ENCODE measurements at regions not wholly inside any gene's neighbourhood (a gene's known extent, or its start where the extent isn't known, plus 50 kb on each side); places are given as distances from the start of the nearest gene placed in this dataset.
"Not testable (repeated sequence)": the region's sequence is repeated elsewhere in the genome, so short reads cannot be mapped to it uniquely, and the experiment has no call there.

DNA sequence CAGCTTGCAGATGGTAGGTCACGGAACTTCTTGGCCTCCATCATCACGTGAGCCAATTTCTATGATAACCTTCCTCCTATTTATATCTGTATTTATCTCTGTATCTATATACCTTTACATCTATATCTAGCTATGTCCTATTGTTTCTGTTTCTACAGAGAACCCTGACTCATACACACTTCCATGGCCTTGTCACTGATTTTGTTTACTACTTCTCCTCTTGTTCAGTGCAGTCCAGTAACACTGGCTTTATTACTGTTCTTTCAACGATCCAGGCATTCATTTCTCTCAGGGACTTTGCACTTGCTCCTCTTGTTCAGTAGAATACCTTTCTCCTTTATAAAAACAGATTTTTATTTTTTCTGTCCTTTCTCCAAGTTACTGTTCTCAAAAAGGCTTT lies 937.0 kb upstream of the ALCAM start:
- Histone ChIP-seq H3K36me3 (ENCODE audit: insufficient read depth in 1 of 2, low read depth in 1 of 2) (no peaks in the 10 kb centered on the region), H3K9me3 (no peaks in the 10 kb centered on the region), H3K4me3 (no peak overlapping the region), H3K4me1 (no peaks in the 10 kb centered on the region), H3K27me3 (ENCODE audit: insufficient read depth in 3 of 3, low read length in 2 of 3) (no peaks in the 10 kb centered on the region), H3K27ac (no peak overlapping the region)
- DNase-seq (no peak), ATAC-seq (no peak)
- TF ChIP-seq, protein P1, sequence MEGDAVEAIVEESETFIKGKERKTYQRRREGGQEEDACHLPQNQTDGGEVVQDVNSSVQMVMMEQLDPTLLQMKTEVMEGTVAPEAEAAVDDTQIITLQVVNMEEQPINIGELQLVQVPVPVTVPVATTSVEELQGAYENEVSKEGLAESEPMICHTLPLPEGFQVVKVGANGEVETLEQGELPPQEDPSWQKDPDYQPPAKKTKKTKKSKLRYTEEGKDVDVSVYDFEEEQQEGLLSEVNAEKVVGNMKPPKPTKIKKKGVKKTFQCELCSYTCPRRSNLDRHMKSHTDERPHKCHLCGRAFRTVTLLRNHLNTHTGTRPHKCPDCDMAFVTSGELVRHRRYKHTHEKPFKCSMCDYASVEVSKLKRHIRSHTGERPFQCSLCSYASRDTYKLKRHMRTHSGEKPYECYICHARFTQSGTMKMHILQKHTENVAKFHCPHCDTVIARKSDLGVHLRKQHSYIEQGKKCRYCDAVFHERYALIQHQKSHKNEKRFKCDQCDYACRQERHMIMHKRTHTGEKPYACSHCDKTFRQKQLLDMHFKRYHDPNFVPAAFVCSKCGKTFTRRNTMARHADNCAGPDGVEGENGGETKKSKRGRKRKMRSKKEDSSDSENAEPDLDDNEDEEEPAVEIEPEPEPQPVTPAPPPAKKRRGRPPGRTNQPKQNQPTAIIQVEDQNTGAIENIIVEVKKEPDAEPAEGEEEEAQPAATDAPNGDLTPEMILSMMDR (IDR thresholded peaks at IDR 0.05): no peak
- intact Hi-C loops (cut with DNase I): no loop called here
- 78 to 90% (median 89%) methylated on average over 3 of the region's 3 CpGs for WGBS, 3 donors

DNA sequence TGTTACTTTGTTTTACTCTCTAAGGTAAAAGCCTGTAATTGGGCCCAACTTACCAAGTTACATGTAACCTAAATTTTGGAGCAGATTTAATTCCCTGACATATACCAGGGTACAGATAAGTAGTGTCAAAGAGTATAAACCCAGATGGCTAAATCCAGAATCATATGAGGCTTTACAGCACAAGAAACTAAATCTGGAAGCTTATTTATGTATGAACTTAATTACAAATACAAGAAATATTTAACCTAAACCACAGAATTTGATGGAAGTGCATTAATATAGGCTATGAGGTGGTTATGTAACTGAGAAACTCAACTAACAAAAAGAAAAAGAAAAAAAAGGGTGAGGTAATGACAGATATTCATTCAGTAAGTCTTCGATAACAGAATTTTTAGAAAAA lies 930.2 kb upstream of the ALCAM start:
- Histone ChIP-seq H3K36me3 (ENCODE audit: insufficient read depth in 1 of 2, low read depth in 1 of 2) (no peaks in the 10 kb centered on the region), H3K27ac (no peak overlapping the region), H3K9me3 (no peaks in the 10 kb centered on the region), H3K4me3 (no peak overlapping the region), H3K4me1 (no peaks in the 10 kb centered on the region), H3K27me3 (ENCODE audit: insufficient read depth in 3 of 3, low read length in 2 of 3) (no peaks in the 10 kb centered on the region)
- DNase-seq: no peak
- WGBS, 3 donors: 42 to 64% (median 61%) methylated on average over 1 of the region's 1 CpG
- ATAC-seq: no peak
- intact Hi-C loops (cut with DNase I): no loop called here
- TF ChIP-seq, protein P1 (IDR thresholded peaks at IDR 0.05): no peak

DNA sequence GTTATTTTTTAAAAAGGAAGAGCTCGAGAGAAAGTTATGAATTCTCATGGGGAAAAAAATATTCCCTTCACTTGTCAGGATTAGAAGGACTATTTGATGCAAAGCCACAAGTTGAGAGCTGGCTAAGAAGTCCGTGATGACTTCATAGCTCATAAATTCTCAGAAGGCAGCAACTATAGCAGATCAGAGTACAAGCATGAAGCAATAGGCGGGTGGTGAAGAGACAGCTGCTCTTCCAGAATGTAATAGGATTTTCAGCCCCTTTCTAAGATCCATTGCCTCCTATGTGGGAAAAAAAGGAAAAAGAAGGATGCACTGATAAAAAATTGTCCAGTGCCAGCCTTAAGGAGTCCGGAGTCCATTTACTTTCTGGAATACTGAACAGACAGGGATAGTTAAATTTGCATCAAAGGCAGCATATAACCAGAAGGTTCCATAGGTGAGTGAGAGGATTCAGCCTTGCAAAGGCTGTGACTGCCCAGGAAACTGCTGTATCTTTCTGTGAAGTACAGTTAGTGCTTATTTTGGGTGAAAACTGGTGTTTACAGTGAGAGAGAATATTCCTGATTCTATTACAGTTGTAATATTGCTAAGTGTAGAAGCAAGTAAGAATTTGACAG lies 929.5 kb upstream of the ALCAM start:
- intact Hi-C loops (cut with DNase I): no loop called here
- ATAC-seq: peak in 3 of 4 donors; percentile 38 to 58 (median 46)
- WGBS, 3 donors: 10 to 18% (median 12%) methylated on average over 4 of the region's 4 CpGs
- no peak for DNase-seq
- no peak overlapping the region for H3K27ac ChIP-seq
- H3K27me3 ChIP-seq (ENCODE audit: insufficient read depth in 3 of 3, low read length in 2 of 3): no peaks in the 10 kb centered on the region
- no peak overlapping the region for H3K4me3 ChIP-seq
- TF ChIP-seq, protein P1 (IDR thresholded peaks at IDR 0.05): no peak
- H3K36me3 ChIP-seq (ENCODE audit: insufficient read depth in 1 of 2, low read depth in 1 of 2): no peaks in the 10 kb centered on the region
- H3K4me1 ChIP-seq: no peaks in the 10 kb centered on the region
- H3K9me3 ChIP-seq: no peaks in the 10 kb centered on the region

DNA sequence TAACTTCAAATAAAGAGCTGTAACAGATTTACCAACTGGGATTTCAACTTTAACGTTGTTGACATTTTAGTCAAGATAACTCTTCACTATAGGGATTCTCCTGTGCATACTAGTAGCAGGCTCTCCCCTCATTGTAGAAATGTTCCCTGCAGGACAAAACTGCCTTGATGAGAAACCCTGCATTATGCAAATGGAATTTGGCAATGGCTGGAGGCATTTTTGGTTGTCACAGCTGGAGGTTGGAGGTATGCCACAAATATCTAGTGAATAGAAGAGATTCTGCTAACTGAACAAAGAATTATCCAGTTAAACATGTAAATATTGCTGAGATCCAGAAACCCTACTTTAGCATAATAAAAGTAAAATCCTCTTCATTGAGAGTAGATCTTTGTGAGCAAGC lies 928.8 kb upstream of the ALCAM start:
- intact Hi-C loops (cut with DNase I): no loop called here
- Histone ChIP-seq H3K9me3 (no peaks in the 10 kb centered on the region), H3K4me3 (no peak overlapping the region), H3K27me3 (ENCODE audit: insufficient read depth in 3 of 3, low read length in 2 of 3) (no peaks in the 10 kb centered on the region), H3K4me1 (no peaks in the 10 kb centered on the region), H3K27ac (no peak overlapping the region), H3K36me3 (ENCODE audit: insufficient read depth in 1 of 2, low read depth in 1 of 2) (no peaks in the 10 kb centered on the region)
- DNase-seq (no peak), ATAC-seq (no peak)
- 0 to 20% (median 10%) methylated on average over 1 of the region's 1 CpG for WGBS, 3 donors
- TF ChIP-seq, protein P1 (IDR thresholded peaks at IDR 0.05): no peak

DNA sequence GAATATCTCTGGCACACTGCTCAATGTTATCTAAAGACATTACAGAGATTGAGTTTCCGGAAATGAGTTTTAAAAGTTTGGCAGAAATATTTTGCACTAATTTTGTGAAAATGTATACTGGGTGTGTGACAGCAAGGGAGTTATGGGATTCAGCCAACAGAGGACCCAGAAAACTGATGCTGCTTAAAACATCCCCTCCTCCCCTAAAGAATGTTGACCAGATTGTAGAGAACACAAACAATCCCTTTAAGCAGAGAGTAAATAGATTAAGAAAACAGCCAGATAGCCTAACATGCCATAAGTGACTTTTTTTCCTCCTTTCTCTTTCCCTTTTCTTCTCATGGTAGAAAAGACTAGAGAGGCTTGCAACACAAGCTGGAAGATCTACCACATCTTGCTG lies 928.0 kb upstream of the ALCAM start:
- ATAC-seq: no peak
- intact Hi-C loops (cut with DNase I): no loop called here

DNA sequence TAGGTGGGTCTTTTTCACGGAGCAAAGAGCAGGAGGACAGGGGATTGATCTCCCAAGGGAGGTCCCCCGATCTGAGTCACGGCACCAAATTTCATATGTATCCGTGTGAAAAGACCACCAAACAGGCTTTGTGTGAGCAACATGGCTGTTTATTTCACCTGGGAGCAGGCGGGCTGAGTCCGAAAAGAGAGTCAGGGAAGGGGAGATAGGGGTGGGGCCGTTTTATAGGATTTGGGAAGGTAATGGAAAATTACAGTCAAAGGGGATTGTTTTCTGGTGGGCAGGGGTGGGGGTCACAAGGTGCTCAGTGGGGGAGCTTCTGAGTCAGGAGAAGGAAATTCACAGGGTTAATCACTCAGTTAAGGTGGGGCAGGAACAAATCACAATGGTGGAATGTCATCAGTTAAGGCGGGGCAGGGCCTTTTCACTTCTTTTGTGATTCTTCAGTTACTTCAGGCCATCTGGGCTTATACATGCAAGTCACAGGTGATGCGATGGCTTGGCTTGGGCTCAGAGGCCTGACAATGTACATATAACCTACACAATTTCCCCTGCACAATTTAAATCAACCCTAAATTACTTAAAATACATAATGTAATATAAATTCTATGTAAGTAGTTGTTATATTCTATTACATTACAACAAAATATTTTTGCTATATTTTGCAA lies 921.3 kb upstream of the ALCAM start:
- H3K9me3 ChIP-seq; DNase-seq; ATAC-seq; H3K27ac ChIP-seq; H3K4me3 ChIP-seq; H3K27me3 ChIP-seq (ENCODE audit: insufficient read depth in 3 of 3, low read length in 2 of 3); intact Hi-C loops (cut with DNase I); H3K36me3 ChIP-seq (ENCODE audit: insufficient read depth in 1 of 2, low read depth in 1 of 2); H3K4me1 ChIP-seq: not testable (repeated sequence)
- WGBS, 3 donors: 80 to 93% (median 92%) methylated on average over 8 to 9 of the region's 9 CpGs

More for the DNA sequence above, 928.0 kb upstream of the ALCAM start:
- Histone ChIP-seq H3K4me3 (no peak overlapping the region), H3K36me3 (ENCODE audit: insufficient read depth in 1 of 2, low read depth in 1 of 2) (no peaks in the 10 kb centered on the region), H3K27ac (no peak overlapping the region), H3K4me1 (no peaks in the 10 kb centered on the region), H3K27me3 (ENCODE audit: insufficient read depth in 3 of 3, low read length in 2 of 3) (no peaks in the 10 kb centered on the region), H3K9me3 (no peaks in the 10 kb centered on the region)
- no peak for DNase-seq
- TF ChIP-seq, protein P1 (IDR thresholded peaks at IDR 0.05): no peak
- 59 to 67% (median 61%) methylated on average over 1 of the region's 1 CpG for WGBS, 3 donors

Data from psoas muscle (tissue), 7 donors.